HG03457 (cell line): ENCODE measurements at regions not wholly inside any gene's neighbourhood (a gene's known extent, or its start where the extent isn't known, plus 50 kb on each side); places are given as distances from the start of the nearest gene placed in this dataset.
"Not testable (repeated sequence)": the region's sequence is repeated elsewhere in the genome, so short reads cannot be mapped to it uniquely, and the experiment has no call there.

Experiments used
- ATAC-seq: cut with Tn5 transposase; IDR thresholded peaks from one replicate; pipeline ENCODE4 v1.9.1; 2021; ENCODE audit warnings: moderate number of reproducible peaks; ENCODE audit not compliant: unreplicated experiment

GRCh38 chr3:75840160-75840559 lies 54.8 kb upstream of the ZNF717 start:
- ATAC-seq: not testable (repeated sequence)

GRCh38 chr3:75850301-75851008 lies 65.1 kb upstream of the ZNF717 start:
- ATAC-seq: not testable (repeated sequence)

GRCh38 chr3:75863130-75863529 lies 77.8 kb upstream of the ZNF717 start:
- no peak for ATAC-seq

- no peak for ATAC-seq
These were observed 78.5 kb upstream of the ZNF717 start for GRCh38 chr3:75863878-75864277.

GRCh38 chr3:75883719-75884118 lies 98.4 kb upstream of the ZNF717 start:
- ATAC-seq: not testable (repeated sequence)

DNA sequence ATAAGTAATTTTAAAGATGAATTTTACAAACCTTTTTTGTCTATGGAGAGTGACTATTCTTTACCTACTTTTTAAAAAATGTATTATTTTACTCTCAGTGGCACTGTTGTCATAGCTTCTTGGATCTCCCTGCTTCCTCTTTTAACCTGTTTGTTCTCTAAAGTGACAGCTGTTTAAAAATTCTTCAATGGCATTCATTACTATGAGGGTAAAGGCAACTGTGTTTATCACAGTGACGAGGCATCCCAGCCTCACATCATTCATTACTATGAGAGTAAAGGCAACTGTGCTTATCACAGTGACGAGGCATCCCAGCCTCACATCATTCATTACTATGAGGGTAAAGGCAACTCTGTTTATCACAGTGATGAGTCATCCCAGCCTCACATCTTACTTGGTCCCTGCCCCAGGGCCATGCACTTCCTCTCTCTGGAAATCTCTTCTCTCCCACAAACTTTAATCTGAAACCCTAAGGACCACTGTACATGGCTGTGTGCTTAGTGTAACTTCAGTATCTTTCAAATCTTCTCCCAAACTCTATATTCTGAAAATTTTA lies 101.7 kb upstream of the ZNF717 start:
- ATAC-seq: no peak

GRCh38 chr3:75894234-75894633 lies 108.9 kb upstream of the ZNF717 start:
- no peak for ATAC-seq

- no peak for ATAC-seq
These were observed 110.9 kb upstream of the ZNF717 start for GRCh38 chr3:75896265-75896664.

- not testable (repeated sequence) for ATAC-seq
These were observed 116.1 kb upstream of the ZNF717 start for GRCh38 chr3:75901446-75901845.

DNA sequence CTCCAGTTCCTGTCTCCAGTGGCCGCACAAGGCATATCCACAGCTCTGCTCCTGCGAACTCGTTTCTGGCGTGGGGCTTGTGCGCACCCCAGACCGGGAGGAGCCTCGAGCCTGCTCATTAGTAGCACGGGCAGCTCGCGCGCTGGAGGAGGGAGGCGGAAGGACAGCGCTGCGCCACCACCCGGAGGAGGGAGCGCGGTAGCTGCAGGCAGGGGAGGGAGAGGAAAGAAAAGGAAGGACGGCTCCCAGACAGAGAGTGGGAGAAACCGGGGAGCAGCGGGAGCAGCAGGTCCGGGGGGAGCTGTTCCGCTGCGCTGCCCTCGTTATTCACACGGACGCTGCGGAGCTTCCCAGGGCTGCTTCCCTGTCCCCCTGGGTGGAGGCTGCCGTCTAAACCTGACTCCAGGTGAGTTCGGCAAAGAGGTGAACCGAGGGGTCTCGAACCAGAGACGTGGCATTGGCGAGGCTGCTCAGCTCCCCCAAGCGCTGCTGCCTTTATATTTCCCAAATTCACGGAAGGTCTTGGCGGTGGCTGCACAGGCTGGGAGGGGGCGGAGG lies 121.3 kb upstream of the ZNF717 start:
- ATAC-seq: no peak

DNA sequence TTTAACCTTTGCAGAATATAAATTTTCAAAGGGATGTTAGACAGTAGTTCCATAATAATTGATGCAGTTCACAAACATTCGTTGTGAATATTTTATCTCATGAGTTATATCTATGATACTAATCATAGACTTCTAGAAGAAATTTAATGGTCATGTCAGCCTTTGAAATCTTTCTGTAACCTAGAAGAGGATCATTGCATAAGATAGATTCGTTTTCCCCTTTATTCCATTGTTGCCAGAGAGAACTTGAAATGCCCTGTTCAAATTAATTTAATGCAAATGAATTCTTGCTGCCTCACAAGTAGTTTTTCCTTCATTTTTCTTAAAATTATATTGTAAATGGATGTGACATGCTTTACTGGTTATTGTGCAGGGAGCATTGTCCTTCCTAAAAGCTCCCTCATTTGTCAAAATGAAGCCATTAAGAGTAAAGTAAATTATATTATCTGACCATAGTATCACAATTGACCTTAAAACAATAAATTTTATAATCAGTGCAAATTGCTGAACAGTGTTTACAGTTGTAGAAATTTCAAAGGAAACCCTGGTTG lies 128.5 kb upstream of the ZNF717 start:
- ATAC-seq: no peak

- ATAC-seq: not testable (repeated sequence)
These were observed 129.4 kb upstream of the ZNF717 start for GRCh38 chr3:75914741-75915140.

DNA sequence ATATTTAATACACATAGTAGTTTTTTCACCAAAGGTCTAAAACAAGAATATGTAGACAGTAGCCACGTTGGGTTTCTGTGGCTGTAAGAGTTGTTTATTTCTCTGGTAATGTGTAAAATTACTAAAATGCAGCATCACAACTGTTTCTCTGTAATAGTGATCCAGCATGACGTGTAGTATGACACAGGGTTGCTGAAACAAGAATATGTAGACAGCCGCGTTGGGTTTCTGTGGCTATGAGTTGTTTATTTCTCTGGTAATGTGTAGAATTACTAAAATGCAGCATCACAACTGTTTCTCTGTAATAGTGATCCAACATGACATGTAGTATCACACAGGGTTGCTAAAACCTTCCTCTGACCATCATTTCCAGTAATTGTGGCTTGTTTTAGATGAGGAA lies 153.6 kb upstream of the ZNF717 start:
- ATAC-seq: no peak

DNA sequence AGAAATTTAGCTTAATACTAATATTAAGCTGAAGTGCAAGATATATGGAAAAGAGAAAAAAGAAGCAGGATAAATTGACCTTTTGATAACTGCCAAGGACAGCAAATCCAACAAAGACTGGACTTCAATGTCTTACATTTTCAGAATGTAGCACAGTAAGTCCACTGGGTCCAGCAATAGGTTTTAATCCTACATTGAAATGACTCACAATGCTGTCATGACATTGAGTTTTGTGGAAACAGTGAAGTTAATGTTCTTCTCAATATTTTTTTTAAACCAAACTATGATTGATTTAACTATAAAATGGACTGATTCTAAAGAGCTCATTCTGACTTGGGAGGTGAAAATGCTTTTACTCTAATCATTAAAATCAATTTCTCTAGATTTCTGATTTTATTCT lies 166.6 kb upstream of the ZNF717 start:
- no peak for ATAC-seq

DNA sequence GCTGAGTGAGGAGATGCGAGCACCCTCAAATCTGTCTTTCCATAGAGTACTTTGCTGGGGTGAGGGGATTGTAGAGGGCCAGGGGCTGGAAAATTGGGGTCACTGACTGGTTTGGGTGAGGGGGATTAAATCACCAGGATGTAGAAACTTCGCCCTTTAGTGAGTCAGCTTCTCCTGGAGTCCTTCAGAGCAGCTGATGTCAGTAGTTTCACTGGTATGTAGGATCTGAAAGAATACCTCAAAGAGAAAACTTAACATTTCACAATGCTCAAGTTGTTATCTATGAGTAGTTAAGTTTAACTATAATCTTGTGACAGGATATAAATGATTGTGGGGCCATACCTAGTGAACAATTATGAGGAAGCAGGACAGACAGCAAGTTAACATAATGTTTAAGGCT lies 174.7 kb upstream of the ZNF717 start:
- not testable (repeated sequence) for ATAC-seq

- not testable (repeated sequence) for ATAC-seq
These were observed 176.7 kb upstream of the ZNF717 start for GRCh38 chr3:75962054-75962453.

DNA sequence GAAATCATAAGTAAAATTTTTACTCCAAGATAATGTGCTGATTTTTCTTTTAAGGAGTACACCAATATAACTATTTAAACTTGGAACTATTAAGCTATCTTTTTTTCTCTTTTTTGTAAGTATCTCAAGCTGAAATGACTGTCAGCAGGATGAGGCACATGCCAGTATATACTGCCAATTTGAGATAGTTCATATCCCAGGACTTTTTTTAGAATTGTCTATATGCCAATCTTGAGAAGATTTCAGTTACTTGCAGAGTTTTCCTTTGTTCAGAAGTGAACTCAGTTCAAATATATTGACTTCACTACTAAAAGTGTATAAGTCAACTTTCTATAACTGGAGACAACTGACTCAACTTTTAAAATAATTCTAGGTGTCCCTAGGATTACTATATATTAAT lies 181.7 kb upstream of the ZNF717 start:
- ATAC-seq: no peak

DNA sequence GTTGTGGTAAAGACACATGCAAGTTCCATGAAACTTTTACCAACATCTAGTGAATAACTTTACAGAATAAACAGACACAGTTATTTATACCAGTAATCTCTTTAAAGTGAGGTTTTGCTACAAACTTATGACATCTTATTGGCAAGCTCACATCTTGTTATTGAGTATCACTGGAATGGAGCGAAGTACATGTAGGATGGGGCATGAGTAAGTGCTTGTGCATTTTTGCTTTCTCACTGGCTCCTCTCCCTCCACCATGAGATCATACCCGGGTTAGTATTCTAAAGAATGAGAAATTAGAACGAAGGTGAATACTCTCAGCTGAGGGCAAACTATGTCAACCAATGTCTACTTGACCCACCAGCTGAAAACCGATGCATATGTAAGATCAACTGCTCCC lies 193.3 kb upstream of the ZNF717 start:
- no peak for ATAC-seq

DNA sequence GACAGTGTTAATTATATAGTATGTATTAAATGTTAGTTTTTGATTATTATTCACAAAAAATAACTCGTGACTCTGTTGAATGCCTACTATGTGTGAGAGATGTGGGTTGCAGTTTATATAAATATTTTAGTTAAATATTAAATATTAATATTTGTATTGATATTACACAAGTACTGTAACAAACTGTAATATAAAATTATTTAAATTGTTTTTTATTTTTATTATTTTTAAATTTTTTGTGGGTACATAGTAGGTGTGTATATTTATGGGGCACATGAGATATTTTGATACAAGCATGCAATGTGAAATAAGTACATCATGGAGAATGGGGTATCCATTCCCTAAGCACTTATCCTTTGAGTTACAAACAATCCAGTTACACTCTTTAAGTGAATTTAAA lies 196.1 kb upstream of the ZNF717 start:
- no peak for ATAC-seq

DNA sequence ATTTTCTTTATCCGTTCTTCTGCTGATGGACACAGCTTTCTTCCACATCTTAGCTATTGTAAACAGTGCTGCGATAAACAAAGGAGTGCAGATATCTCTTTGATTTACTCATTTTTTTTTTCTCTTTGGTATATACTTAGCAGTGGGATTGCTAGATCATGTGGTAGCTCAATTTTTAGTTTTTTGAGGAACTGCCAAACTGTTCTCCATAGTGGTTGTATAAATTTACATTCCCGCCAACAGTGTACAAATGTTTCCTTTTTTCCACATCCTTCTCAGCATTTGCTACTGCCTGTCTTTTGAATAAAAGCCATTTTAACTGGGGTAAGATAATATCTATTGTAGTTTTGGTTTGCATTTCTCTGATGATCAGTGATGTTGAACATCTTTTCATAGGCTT lies 196.8 kb upstream of the ZNF717 start:
- ATAC-seq: no peak

- ATAC-seq: no peak
These were observed 197.8 kb upstream of the ZNF717 start for GRCh38 chr3:75983111-75983510.

GRCh38 chr3:75983609-75984290 lies 198.4 kb upstream of the ZNF717 start:
- no peak for ATAC-seq
